ENCODE measurements at regions not wholly inside any gene's neighbourhood (a gene's known extent, or its start where the extent isn't known, plus 50 kb on each side); places are given as distances from the start of the nearest gene placed in this dataset.

DNA sequence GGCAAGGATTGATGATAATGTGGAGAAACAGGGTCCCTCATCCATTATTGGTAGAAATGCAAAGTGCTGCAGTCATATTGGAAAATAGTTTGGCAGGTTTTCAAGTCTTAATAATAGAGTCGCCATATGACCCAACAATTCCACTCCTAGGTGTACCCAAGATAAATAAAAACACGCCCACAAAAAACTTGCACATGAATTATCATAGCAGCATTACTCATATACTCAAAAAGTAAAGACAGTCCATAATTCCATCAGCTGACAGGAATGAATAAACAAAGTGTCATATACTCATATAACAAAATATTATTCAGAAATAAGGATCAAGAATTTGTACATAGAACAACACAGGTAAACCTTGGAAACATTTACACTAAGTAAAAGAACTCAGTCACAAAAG is 242.9 kb upstream of the FTMT start:
- H3K4me3 ChIP-seq (ENCODE audit: low read depth, low read length) = no peak overlapping the region
- TF ChIP-seq, protein P1, sequence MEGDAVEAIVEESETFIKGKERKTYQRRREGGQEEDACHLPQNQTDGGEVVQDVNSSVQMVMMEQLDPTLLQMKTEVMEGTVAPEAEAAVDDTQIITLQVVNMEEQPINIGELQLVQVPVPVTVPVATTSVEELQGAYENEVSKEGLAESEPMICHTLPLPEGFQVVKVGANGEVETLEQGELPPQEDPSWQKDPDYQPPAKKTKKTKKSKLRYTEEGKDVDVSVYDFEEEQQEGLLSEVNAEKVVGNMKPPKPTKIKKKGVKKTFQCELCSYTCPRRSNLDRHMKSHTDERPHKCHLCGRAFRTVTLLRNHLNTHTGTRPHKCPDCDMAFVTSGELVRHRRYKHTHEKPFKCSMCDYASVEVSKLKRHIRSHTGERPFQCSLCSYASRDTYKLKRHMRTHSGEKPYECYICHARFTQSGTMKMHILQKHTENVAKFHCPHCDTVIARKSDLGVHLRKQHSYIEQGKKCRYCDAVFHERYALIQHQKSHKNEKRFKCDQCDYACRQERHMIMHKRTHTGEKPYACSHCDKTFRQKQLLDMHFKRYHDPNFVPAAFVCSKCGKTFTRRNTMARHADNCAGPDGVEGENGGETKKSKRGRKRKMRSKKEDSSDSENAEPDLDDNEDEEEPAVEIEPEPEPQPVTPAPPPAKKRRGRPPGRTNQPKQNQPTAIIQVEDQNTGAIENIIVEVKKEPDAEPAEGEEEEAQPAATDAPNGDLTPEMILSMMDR (conservative IDR thresholded peaks at IDR 0.05; ENCODE audit: low read depth, low read length) = no peak
- no peak for DNase-seq (ENCODE audit: low read depth)

- no peak for DNase-seq (ENCODE audit: low read depth)
- no peak overlapping the region for H3K4me3 ChIP-seq (ENCODE audit: low read depth, low read length)
- TF ChIP-seq, protein P1 (conservative IDR thresholded peaks at IDR 0.05; ENCODE audit: low read depth, low read length) = no peak
These were observed 227.6 kb upstream of the FTMT start for GRCh38 chr5:121624035-121624434.

DNA sequence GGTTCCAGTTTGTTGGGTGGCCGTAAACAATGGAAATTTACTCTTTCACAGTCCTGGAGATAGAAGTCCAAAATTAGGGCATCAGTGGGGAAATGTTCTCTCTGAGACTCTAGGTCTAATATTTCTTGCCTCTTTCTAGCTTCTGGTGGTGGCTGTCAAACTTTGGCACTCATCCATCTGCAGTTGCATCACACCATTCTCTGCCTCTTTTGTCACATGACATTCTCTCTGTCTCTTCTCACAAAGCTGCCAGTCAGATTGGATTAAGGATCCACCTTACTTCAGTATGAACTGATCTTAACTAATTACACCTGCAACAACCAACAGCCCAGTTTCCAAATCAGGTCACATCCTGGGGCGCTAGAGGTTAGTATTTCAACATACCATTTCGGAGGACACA is 222.9 kb upstream of the FTMT start:
- TF ChIP-seq, protein P1 (conservative IDR thresholded peaks at IDR 0.05; ENCODE audit: low read depth, low read length) = no peak
- H3K4me3 ChIP-seq (ENCODE audit: low read depth, low read length) = no peak overlapping the region
- DNase-seq (ENCODE audit: low read depth) = peak; percentile 7

GRCh38 chr5:121630402-121630801 is 221.3 kb upstream of the FTMT start:
- no peak overlapping the region for H3K4me3 ChIP-seq (ENCODE audit: low read depth, low read length)
- TF ChIP-seq, protein P1 (conservative IDR thresholded peaks at IDR 0.05; ENCODE audit: low read depth, low read length) = peak; percentile 38
- peak; percentile 37 for DNase-seq (ENCODE audit: low read depth)

DNA sequence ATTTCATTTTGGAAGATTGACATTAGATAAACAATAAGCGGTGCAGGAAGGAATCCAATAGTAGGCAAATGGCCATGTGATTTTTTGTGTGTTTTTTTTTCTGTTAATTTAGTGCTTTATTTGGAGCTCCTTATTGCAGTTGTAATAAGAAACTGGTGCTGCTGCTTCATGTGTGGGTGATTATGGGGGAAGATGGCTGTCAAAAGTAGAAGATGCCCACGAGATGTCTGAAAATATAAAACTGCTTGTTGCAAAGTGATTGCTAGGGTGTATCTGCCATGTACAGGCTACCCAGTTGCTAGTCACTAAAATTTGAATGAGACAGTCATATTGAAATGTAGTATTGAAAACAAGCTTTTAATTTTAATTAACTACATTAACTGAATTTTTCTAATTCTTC is 216.7 kb upstream of the FTMT start:
- DNase-seq (ENCODE audit: low read depth) = no peak
- H3K4me3 ChIP-seq (ENCODE audit: low read depth, low read length) = no peak overlapping the region
- TF ChIP-seq, protein P1 (conservative IDR thresholded peaks at IDR 0.05; ENCODE audit: low read depth, low read length) = no peak

DNA sequence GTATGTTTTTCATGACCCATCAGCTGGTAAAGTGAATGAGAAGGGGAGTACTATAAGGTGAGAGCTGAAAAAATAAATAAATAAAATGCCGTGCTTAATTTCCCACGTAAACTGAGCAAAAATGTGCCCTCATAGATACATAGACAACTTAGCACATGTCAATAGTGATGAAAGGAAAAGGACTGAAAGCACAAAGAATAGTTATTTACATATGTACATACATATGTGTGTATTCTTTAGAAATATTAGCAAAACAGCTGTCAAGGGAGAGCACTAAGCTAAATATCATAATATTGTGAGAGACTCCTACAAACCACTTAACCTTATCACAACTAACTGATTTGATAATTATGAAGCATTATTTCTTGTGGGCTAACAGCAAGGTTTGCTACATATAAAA is 213.6 kb upstream of the FTMT start:
- TF ChIP-seq, protein P1 (conservative IDR thresholded peaks at IDR 0.05; ENCODE audit: low read depth, low read length) = no peak
- H3K4me3 ChIP-seq (ENCODE audit: low read depth, low read length) = no peak overlapping the region
- DNase-seq (ENCODE audit: low read depth) = no peak

- no peak for DNase-seq (ENCODE audit: low read depth)
- TF ChIP-seq, protein P1 (conservative IDR thresholded peaks at IDR 0.05; ENCODE audit: low read depth, low read length) = no peak
- no peak overlapping the region for H3K4me3 ChIP-seq (ENCODE audit: low read depth, low read length)
These were observed 211.4 kb upstream of the FTMT start for GRCh38 chr5:121640298-121640697.

Data from choroid plexus epithelial cell (primary cell).